Colonic mucosa (tissue), 4 donors: ENCODE measurements at regions not wholly inside any gene's neighbourhood (a gene's known extent, or its start where the extent isn't known, plus 50 kb on each side); places are given as distances from the start of the nearest gene placed in this dataset.

Experiments used
- DNase-seq: peaks from one replicate; pipeline ENCODE4 v3.0.0-alpha.2; 2020
- H3K27ac ChIP-seq: fragments of 200-600 bp; one replicate; pipeline ENCODE4 v1.8.0; 2021
- H3K27me3 ChIP-seq: fragments of 200-600 bp; one replicate; pipeline ENCODE4 v1.8.0; 2021
- H3K36me3 ChIP-seq: fragments of 200-600 bp; one replicate; pipeline ENCODE4 v1.8.0; 2021
- H3K4me1 ChIP-seq: fragments of 200-600 bp; one replicate; pipeline ENCODE4 v1.8.0; 2021; ENCODE audit warnings: mild to moderate bottlenecking
- H3K4me3 ChIP-seq: fragments of 200-600 bp; one replicate; pipeline ENCODE4 v1.8.0; 2021
- H3K9ac ChIP-seq, 2 donors: one replicate each; pipeline ENCODE4 v1.7.0; 2013; ENCODE audit warnings: control low read depth in 2 of 2, low read depth in 2 of 2, low read length in 2 of 2
- H3K9me3 ChIP-seq: fragments of 200-600 bp; one replicate; pipeline ENCODE4 v1.8.0; 2021
- intact Hi-C: fragments of 100-400 bp; cut with DNase I; formaldehyde crosslinking; loops from one replicate; pipeline ENCODE4 v1.14.1; 2022
- TF ChIP-seq, protein P1 (sequence below): fragments of 200-600 bp; IDR thresholded peaks from one replicate; pipeline ENCODE4 v1.8.0; 2022; ENCODE audit warnings: antibody characterized with exemption, mild to moderate bottlenecking
- donor health status: healthy.
- donor health status: DM: no; HTN: no; CAD: no.
- donor health status: DM: no; HTN: no; CAD: no.

DNA sequence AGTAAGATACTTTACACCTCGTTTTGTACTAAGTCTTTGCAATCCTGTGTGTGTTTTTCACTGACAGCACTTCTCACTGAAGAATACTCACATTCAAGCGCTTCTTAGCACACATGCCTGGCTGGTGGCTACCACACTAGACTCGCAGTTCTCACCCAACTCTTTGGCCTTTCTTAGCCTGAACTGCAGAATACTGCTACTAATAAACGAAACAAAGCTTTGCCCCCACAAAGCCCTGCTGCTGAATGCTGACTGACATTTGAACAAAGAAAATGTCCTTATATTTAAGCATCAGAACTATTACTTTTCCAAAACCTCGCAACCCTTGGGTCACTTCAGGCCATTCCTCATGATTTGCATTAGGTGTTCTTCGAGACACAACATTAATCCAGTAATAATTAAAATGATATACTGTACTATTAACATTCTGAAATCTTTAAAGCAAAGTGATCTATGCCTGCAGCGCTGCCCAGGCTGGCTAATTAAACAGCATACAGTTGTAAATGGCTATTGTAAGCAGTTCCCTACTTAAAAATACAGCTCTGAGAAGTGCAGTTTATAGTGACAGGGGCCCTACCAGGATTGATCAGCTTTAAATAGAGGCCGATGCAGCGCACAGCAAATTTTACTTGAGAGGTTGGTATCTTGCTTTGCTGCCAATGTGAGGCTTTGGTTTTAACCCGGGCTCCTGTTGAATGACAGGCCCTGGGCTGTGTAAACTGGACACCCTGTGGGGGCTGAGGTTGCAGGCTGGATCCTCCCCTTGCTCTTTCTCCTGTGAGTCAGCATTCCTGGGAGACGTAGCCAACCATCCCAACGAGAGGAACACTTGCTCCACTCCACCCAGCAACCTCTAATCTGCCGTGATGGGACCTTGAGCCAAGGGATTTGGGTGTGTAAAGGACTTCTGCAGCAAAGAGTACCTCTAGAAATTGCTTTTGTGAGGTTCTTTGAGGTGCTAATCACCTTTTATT, 899.0 kb downstream of the TFAP2A start:
- H3K4me3 ChIP-seq: no peak overlapping the region
- H3K27me3 ChIP-seq: no peaks in the 10 kb centered on the region
- no peaks in the 10 kb centered on the region for H3K4me1 ChIP-seq
- intact Hi-C loops: no loop called here
- H3K9me3 ChIP-seq: no peaks in the 10 kb centered on the region
- TF ChIP-seq, protein P1, sequence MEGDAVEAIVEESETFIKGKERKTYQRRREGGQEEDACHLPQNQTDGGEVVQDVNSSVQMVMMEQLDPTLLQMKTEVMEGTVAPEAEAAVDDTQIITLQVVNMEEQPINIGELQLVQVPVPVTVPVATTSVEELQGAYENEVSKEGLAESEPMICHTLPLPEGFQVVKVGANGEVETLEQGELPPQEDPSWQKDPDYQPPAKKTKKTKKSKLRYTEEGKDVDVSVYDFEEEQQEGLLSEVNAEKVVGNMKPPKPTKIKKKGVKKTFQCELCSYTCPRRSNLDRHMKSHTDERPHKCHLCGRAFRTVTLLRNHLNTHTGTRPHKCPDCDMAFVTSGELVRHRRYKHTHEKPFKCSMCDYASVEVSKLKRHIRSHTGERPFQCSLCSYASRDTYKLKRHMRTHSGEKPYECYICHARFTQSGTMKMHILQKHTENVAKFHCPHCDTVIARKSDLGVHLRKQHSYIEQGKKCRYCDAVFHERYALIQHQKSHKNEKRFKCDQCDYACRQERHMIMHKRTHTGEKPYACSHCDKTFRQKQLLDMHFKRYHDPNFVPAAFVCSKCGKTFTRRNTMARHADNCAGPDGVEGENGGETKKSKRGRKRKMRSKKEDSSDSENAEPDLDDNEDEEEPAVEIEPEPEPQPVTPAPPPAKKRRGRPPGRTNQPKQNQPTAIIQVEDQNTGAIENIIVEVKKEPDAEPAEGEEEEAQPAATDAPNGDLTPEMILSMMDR: no peak
- no peaks in the 10 kb centered on the region for H3K36me3 ChIP-seq
- DNase-seq: no peak
- no peak overlapping the region for H3K27ac ChIP-seq
- no peak overlapping the region for H3K9ac ChIP-seq

DNA sequence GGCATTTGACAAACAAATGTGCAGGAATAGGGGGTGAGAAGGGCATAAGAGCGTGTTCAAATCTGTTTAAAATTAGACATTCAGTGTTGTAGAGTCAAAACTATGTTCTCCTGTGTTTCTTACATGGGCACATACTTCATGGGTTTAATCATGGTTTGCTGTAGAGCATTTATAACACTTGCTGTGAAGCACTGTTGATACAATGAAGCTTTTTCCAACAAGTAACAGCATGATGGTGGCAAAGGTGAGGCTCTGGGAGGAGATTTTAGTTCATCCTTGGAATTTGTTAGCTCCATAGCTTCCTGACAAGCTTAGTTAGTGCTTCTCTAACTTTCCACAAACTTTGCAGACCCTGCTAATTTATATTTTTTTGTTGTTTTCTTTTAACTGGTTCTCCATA, 900.7 kb downstream of the TFAP2A start:
- no peaks in the 10 kb centered on the region for H3K4me1 ChIP-seq
- H3K4me3 ChIP-seq: no peak overlapping the region
- TF ChIP-seq, protein P1: no peak
- H3K36me3 ChIP-seq: no peaks in the 10 kb centered on the region
- no peak overlapping the region for H3K9ac ChIP-seq
- intact Hi-C loops: no loop called here
- DNase-seq: no peak
- no peak overlapping the region for H3K27ac ChIP-seq
- H3K27me3 ChIP-seq: no peaks in the 10 kb centered on the region
- H3K9me3 ChIP-seq: no peaks in the 10 kb centered on the region

DNA sequence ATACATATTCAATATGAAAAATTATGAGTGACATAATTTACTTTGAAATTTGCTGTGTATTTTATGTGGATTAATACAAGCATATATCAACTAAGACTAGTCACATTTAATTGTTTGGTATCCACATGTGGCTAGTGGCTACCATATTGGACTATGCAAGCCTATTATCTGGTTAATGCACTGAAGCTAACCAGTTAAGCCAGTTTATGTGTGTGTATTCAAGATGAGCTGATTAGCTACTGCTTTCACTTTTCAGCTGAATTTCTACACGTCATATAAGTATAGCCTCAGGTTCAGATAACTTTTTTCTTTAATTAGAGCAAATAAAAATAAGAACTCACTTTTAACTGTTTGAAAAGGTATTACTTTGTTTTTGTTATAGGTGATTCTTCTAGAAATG, 903.7 kb downstream of the TFAP2A start:
- H3K4me3 ChIP-seq: no peak overlapping the region
- no peaks in the 10 kb centered on the region for H3K9me3 ChIP-seq
- H3K9ac ChIP-seq: no peak overlapping the region
- no peak overlapping the region for H3K27ac ChIP-seq
- intact Hi-C loops: no loop called here
- no peaks in the 10 kb centered on the region for H3K4me1 ChIP-seq
- no peak for DNase-seq
- no peaks in the 10 kb centered on the region for H3K36me3 ChIP-seq
- TF ChIP-seq, protein P1: no peak
- H3K27me3 ChIP-seq: no peaks in the 10 kb centered on the region

DNA sequence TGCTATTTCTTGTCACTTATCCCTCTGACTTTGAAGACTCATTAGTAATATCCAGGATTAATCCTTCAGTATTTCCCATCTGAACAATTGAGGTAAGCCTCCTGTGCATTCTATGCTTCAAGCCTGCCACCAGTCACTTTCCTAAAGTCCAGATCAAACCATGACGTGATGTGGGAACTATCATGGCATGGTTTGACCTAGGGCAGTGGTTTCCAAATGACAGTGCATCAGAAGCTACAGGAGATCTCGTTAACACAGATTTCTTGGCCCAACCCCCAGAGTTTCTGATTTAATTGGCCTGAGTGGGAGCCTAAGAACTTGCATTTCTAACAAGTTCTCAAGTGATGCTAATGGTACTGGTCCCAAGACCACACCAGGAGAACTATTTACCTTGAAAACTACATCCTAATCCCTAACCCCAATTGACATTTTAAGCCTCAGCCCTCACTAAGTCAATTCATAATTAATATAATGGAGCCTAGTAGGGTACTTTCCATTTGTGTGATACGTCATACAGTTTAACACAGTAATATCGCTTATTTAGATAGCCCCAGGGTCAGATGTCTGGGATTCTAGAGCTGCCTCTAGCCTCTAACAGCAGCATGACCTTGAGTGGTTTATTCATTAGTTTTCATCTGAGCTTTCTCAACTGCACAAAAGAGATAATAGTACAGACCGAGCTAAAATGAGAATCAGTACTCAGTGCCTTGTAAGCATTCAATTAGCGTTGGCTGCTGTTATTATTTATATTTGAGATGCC, 907.6 kb downstream of the TFAP2A start:
- Histone ChIP-seq H3K27ac (no peak overlapping the region), H3K9ac (no peak overlapping the region), H3K36me3 (no peaks in the 10 kb centered on the region), H3K4me3 (no peak overlapping the region), H3K9me3 (no peaks in the 10 kb centered on the region), H3K4me1 (no peaks in the 10 kb centered on the region), H3K27me3 (no peaks in the 10 kb centered on the region)
- TF ChIP-seq, protein P1: no peak
- DNase-seq: no peak
- intact Hi-C loops: no loop called here

DNA sequence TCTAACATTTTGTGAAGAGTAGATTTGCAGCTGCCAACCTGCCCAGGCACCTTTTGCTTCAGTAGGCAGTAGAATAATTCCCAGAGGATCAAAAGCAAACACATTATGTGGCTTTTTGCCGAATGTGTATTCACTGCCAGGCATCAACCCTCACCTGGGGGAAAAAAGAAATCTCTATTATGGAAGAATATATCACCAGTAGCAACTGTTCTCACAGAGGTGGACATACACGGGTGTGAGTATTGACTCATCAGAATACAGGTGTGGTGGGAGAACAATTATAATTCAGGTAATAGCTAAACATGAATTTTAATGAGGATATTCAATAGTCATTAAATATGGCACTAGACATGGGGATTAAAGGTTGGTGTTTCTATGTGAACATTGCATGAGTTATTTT, 910.7 kb downstream of the TFAP2A start:
- H3K27ac ChIP-seq: no peak overlapping the region
- DNase-seq: no peak
- H3K9ac ChIP-seq: no peak overlapping the region
- TF ChIP-seq, protein P1: no peak
- intact Hi-C loops: no loop called here
- H3K4me1 ChIP-seq: no peaks in the 10 kb centered on the region
- no peak overlapping the region for H3K4me3 ChIP-seq
- no peaks in the 10 kb centered on the region for H3K27me3 ChIP-seq
- H3K9me3 ChIP-seq: no peaks in the 10 kb centered on the region
- H3K36me3 ChIP-seq: no peaks in the 10 kb centered on the region
